H1 (cell line): ENCODE measurements at regions not wholly inside any gene's neighbourhood (a gene's known extent, or its start where the extent isn't known, plus 50 kb on each side); places are given as distances from the start of the nearest gene placed in this dataset.

ENCODE experiments used
- BCL11A ChIP-seq, 2 experiments: IDR thresholded peaks; one replicate each; pipeline ENCODE4 v1.6.1; 2011; ENCODE audit warnings: low read depth in 2 of 2, low read length in 2 of 2, mild to moderate bottlenecking in 2 of 2
- EP300 ChIP-seq, 2 experiments: IDR thresholded peaks; 1 replicate in 1 of 2; 2 replicates in 1 of 2; pipeline ENCODE4 v1.6.1; 2011 to 2012; ENCODE audit warnings: low read depth in 2 of 2, low read length in 2 of 2, mild to moderate bottlenecking in 2 of 2, borderline replicate concordance in 1 of 2, inconsistent platforms in 1 of 2, moderate library complexity in 1 of 2
- EZH2 ChIP-seq: fragments of 200-600 bp; sonication (generic); IDR thresholded peaks from 2 replicates; pipeline ENCODE4 v1.7.1; 2012; ENCODE audit warnings: low read depth, mild to moderate bottlenecking, moderate library complexity, low read length, inconsistent platforms; ENCODE audit not compliant: severe bottlenecking
- POU5F1 ChIP-seq: IDR thresholded peaks from 2 replicates; pipeline ENCODE4 v1.6.1; 2011; ENCODE audit warnings: low read depth, mild to moderate bottlenecking, low read length, moderate library complexity
- SP1 ChIP-seq: IDR thresholded peaks from 2 replicates; pipeline ENCODE4 v1.6.1; 2011; ENCODE audit warnings: low read depth, low read length

DNA sequence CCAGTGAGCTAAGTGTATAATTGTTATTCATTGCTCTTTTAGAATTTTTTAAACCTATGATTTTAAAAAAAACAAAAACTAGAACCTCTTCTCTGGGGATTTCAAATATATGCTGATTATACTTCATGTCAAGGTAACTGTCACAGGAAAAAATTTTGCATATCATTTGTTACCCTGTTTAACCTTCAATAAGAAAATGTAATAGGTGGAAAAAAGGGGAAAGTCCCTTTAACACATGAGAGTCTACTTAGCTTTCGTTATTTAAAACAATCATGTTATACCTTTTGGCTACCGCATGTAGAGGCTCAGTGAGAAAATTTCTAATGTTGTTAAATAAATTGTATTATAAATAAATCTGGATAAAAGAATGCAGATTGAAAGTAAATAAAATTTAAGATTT is 190.1 kb upstream of the AKR1E2 start (continued):
- no peak for TF ChIP-seq EZH2
- no peak for TF ChIP-seq POU5F1
- TF ChIP-seq BCL11A (IDR thresholded peaks at IDR 0.05; ENCODE audit: low read depth in 2 of 2, low read length in 2 of 2) = no peak
- TF ChIP-seq SP1 = no peak
- no peak for TF ChIP-seq EP300 (IDR thresholded peaks at IDR 0.05; ENCODE audit: borderline replicate concordance in 1 of 2, low read depth in 2 of 2, low read length in 2 of 2)
